HEK293 (cell line): ENCODE measurements at regions not wholly inside any gene's neighbourhood (a gene's known extent, or its start where the extent isn't known, plus 50 kb on each side); places are given as distances from the start of the nearest gene placed in this dataset.

Experiments used
- CTCF ChIA-PET: fragments of 350-600 bp; formaldehyde crosslinking; extraction: SDS; loops from one replicate; lab custom pipeline; 2021; ENCODE audit warnings: antibody characterized with exemption; lab: Yijun Ruan, JAX
- POLR2A ChIA-PET: fragments of 300-600 bp; formaldehyde crosslinking; extraction: SDS; loops from one replicate; lab custom pipeline; 2020; ENCODE audit warnings: antibody characterized with exemption, inconsistent platforms; lab: Yijun Ruan, JAX
- H3K27ac ChIP-seq: fragments of 200-500 bp; sonication (Bioruptor generic); 2 replicates; pipeline ENCODE4 v1.5.1; 2014; ENCODE audit warnings: low read depth, low read length, control low read depth, inconsistent platforms; ENCODE audit errors: extremely low read depth
- H3K36me3 ChIP-seq, 2 experiments: fragments of 200-500 bp in 1 of 2; sonication (Bioruptor generic) in 1 of 2; 1 replicate in 1 of 2; 2 replicates in 1 of 2; pipeline ENCODE4 v1.5.1; 2014 to 2017; ENCODE audit warnings: inconsistent platforms in 2 of 2, low read length in 2 of 2; ENCODE audit not compliant: control insufficient read depth in 2 of 2, insufficient read depth in 1 of 2
- H3K4me1 ChIP-seq: fragments of 200-500 bp; sonication (Bioruptor generic); 2 replicates; pipeline ENCODE4 v1.5.1; 2014; ENCODE audit warnings: mild to moderate bottlenecking, low read length, inconsistent platforms; ENCODE audit not compliant: control insufficient read depth, insufficient read depth
- H3K4me3 ChIP-seq: 2 replicates; pipeline ENCODE4 v1.5.1; 2011; ENCODE audit warnings: low read depth, mild to moderate bottlenecking, control low read depth, low read length, moderate library complexity
- H3K9me3 ChIP-seq: fragments of 200-500 bp; sonication (Bioruptor generic); 2 replicates; pipeline ENCODE4 v1.5.1; 2014; ENCODE audit warnings: low read depth, low read length, inconsistent platforms; ENCODE audit not compliant: control insufficient read depth, insufficient read depth
- BCL11A ChIP-seq: fragments of 450-650 bp; formaldehyde crosslinking; IDR thresholded peaks from 2 replicates; pipeline ENCODE4 v1.5.1; 2016; ENCODE audit warnings: low read depth, missing biosample characterization, missing genetic modification characterization
- GLI2 ChIP-seq: fragments of 450-650 bp; formaldehyde crosslinking; IDR thresholded peaks from 2 replicates; pipeline ENCODE4; 2017; ENCODE audit warnings: missing biosample characterization, missing genetic modification characterization, low read depth, borderline replicate concordance
- HOXC10 ChIP-seq: sonication (generic); formaldehyde crosslinking; IDR thresholded peaks from 2 replicates; pipeline ENCODE4 v1.8.1; 2023; ENCODE audit warnings: mild to moderate bottlenecking, missing genetic modification reagents
- MYNN ChIP-seq: fragments of 450-650 bp; formaldehyde crosslinking; IDR thresholded peaks from 2 replicates; pipeline ENCODE4 v1.5.1; 2016; ENCODE audit warnings: missing biosample characterization, missing genetic modification characterization, borderline replicate concordance
- SCRT2 ChIP-seq: fragments of 450-650 bp; formaldehyde crosslinking; IDR thresholded peaks from 2 replicates; pipeline ENCODE4 v1.5.1; 2016; ENCODE audit warnings: missing biosample characterization, missing genetic modification characterization
- YY1 ChIP-seq: fragments of 450-650 bp; formaldehyde crosslinking; IDR thresholded peaks from 2 replicates; pipeline ENCODE4 v1.5.1; 2018; ENCODE audit warnings: missing biosample characterization, missing genetic modification characterization
- ZBTB6 ChIP-seq: fragments of 450-650 bp; formaldehyde crosslinking; IDR thresholded peaks from 2 replicates; pipeline ENCODE4 v1.5.1; 2017; ENCODE audit warnings: missing biosample characterization, missing genetic modification characterization
- ZFP69B ChIP-seq: fragments of 450-650 bp; formaldehyde crosslinking; IDR thresholded peaks from 2 replicates; pipeline ENCODE4 v1.5.1; 2016; ENCODE audit warnings: missing biosample characterization, missing genetic modification characterization
- ZNF114 ChIP-seq: fragments of 450-650 bp; formaldehyde crosslinking; IDR thresholded peaks from 2 replicates; pipeline ENCODE4 v1.5.0; 2017; ENCODE audit warnings: missing biosample characterization, missing genetic modification characterization
- ZNF132 ChIP-seq: fragments of 450-650 bp; formaldehyde crosslinking; IDR thresholded peaks from 2 replicates; pipeline ENCODE4 v1.5.1; 2017; ENCODE audit warnings: missing biosample characterization, missing genetic modification characterization, borderline replicate concordance
- ZNF146 ChIP-seq: fragments of 450-650 bp; formaldehyde crosslinking; IDR thresholded peaks from 2 replicates; pipeline ENCODE4 v1.5.1; 2016; ENCODE audit warnings: missing biosample characterization, missing genetic modification characterization
- ZNF155 ChIP-seq: fragments of 450-650 bp; formaldehyde crosslinking; IDR thresholded peaks from 2 replicates; pipeline ENCODE4 v1.5.1; 2016; ENCODE audit warnings: missing biosample characterization, missing genetic modification characterization
- ZNF341 ChIP-seq: fragments of 450-650 bp; formaldehyde crosslinking; IDR thresholded peaks from 2 replicates; pipeline ENCODE4; 2016; ENCODE audit warnings: low read depth, missing biosample characterization, missing genetic modification characterization
- ZNF350 ChIP-seq: fragments of 450-650 bp; formaldehyde crosslinking; IDR thresholded peaks from 2 replicates; pipeline ENCODE4 v1.5.0; 2017; ENCODE audit warnings: missing biosample characterization, mild to moderate bottlenecking, missing genetic modification characterization
- ZNF354C ChIP-seq: fragments of 450-650 bp; formaldehyde crosslinking; IDR thresholded peaks from 2 replicates; pipeline ENCODE4 v1.5.1; 2016; ENCODE audit warnings: missing biosample characterization, missing genetic modification characterization, low read depth, borderline replicate concordance
- ZNF391 ChIP-seq: fragments of 450-650 bp; formaldehyde crosslinking; IDR thresholded peaks from 2 replicates; pipeline ENCODE4 v1.5.1; 2016; ENCODE audit warnings: low read depth, missing biosample characterization, missing genetic modification characterization, borderline replicate concordance
- ZNF48 ChIP-seq: fragments of 450-650 bp; formaldehyde crosslinking; IDR thresholded peaks from 2 replicates; pipeline ENCODE4 v1.5.1; 2016; ENCODE audit warnings: missing biosample characterization, missing genetic modification characterization
- ZNF514 ChIP-seq: fragments of 450-650 bp; formaldehyde crosslinking; IDR thresholded peaks from 2 replicates; pipeline ENCODE4 v1.5.1; 2016; ENCODE audit warnings: missing biosample characterization, missing genetic modification characterization
- ZNF521 ChIP-seq: fragments of 450-650 bp; formaldehyde crosslinking; IDR thresholded peaks from 2 replicates; pipeline ENCODE4 v1.5.1; 2017; ENCODE audit warnings: missing biosample characterization, mild to moderate bottlenecking, missing genetic modification characterization
- ZNF530 ChIP-seq: fragments of 450-650 bp; formaldehyde crosslinking; IDR thresholded peaks from 2 replicates; pipeline ENCODE4 v1.5.1; 2016; ENCODE audit warnings: low read depth, missing biosample characterization, missing genetic modification characterization
- ZNF548 ChIP-seq: fragments of 450-650 bp; formaldehyde crosslinking; IDR thresholded peaks from 2 replicates; pipeline ENCODE4 v1.5.1; 2016; ENCODE audit warnings: missing biosample characterization, missing genetic modification characterization
- ZNF580 ChIP-seq: fragments of 450-650 bp; formaldehyde crosslinking; IDR thresholded peaks from 2 replicates; pipeline ENCODE4 v1.5.1; 2016; ENCODE audit warnings: missing biosample characterization, missing genetic modification characterization
- ZNF621 ChIP-seq: fragments of 450-650 bp; formaldehyde crosslinking; IDR thresholded peaks from 2 replicates; pipeline ENCODE4 v1.5.1; 2017; ENCODE audit warnings: missing biosample characterization, missing genetic modification characterization
- ZNF658 ChIP-seq: fragments of 450-650 bp; formaldehyde crosslinking; IDR thresholded peaks from 2 replicates; pipeline ENCODE4; 2016; ENCODE audit warnings: missing biosample characterization, missing genetic modification characterization
- ZNF707 ChIP-seq: fragments of 450-650 bp; formaldehyde crosslinking; IDR thresholded peaks from 2 replicates; pipeline ENCODE4 v1.5.1; 2016; ENCODE audit warnings: missing biosample characterization, missing genetic modification characterization
- ZSCAN18 ChIP-seq: fragments of 450-650 bp; formaldehyde crosslinking; IDR thresholded peaks from 2 replicates; pipeline ENCODE4 v1.5.1; 2016; ENCODE audit warnings: missing biosample characterization, missing genetic modification characterization
- TF ChIP-seq, protein P1 (sequence below): fragments of 450-650 bp; formaldehyde crosslinking; IDR thresholded peaks from 2 replicates; pipeline ENCODE4 v1.5.1; 2016; ENCODE audit warnings: missing biosample characterization, missing genetic modification characterization, borderline replicate concordance
- TF ChIP-seq, protein P2 (sequence below): fragments of 450-650 bp; formaldehyde crosslinking; IDR thresholded peaks from 2 replicates; pipeline ENCODE4 v1.5.1; 2017; ENCODE audit warnings: missing biosample characterization, missing genetic modification characterization

DNA sequence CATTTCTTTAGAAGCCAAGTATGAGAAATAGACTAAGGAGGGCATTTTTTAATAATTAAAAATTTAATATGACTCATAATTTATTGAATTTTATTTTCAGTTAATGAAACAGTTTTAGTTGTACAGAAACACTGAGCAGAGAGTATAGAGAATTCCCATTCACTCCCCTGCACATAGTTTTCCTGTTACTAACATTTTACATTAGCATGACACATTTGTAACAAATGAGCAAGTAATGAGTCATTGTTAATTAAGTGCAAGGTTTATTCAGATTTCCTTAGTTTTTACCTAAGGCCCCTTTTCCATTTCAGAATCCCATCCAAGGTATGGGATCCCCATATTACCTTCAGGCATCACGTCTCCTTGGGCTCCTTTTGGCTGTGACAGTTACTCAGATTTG, 271.5 kb upstream of the FZD8 start (continued):
- TF ChIP-seq, protein P1, sequence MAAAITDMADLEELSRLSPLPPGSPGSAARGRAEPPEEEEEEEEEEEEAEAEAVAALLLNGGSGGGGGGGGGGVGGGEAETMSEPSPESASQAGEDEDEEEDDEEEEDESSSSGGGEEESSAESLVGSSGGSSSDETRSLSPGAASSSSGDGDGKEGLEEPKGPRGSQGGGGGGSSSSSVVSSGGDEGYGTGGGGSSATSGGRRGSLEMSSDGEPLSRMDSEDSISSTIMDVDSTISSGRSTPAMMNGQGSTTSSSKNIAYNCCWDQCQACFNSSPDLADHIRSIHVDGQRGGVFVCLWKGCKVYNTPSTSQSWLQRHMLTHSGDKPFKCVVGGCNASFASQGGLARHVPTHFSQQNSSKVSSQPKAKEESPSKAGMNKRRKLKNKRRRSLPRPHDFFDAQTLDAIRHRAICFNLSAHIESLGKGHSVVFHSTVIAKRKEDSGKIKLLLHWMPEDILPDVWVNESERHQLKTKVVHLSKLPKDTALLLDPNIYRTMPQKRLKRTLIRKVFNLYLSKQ (tag by site-specific recombination) = no peak
- TF ChIP-seq GLI2 (tag by site-specific recombination) = no peak
- no peak for TF ChIP-seq ZNF391
- TF ChIP-seq, protein P2, sequence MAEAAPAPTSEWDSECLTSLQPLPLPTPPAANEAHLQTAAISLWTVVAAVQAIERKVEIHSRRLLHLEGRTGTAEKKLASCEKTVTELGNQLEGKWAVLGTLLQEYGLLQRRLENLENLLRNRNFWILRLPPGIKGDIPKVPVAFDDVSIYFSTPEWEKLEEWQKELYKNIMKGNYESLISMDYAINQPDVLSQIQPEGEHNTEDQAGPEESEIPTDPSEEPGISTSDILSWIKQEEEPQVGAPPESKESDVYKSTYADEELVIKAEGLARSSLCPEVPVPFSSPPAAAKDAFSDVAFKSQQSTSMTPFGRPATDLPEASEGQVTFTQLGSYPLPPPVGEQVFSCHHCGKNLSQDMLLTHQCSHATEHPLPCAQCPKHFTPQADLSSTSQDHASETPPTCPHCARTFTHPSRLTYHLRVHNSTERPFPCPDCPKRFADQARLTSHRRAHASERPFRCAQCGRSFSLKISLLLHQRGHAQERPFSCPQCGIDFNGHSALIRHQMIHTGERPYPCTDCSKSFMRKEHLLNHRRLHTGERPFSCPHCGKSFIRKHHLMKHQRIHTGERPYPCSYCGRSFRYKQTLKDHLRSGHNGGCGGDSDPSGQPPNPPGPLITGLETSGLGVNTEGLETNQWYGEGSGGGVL = no peak
- no peak for TF ChIP-seq ZNF146 (tag by site-specific recombination)
- no peak for TF ChIP-seq ZNF658 (tag by site-specific recombination)
- no peak for TF ChIP-seq SCRT2
- TF ChIP-seq ZNF132 = no peak
- no peak for TF ChIP-seq ZNF48 (tag by site-specific recombination)

GRCh38 chr10:35912615-35913569, 270.8 kb upstream of the FZD8 start:
- Histone ChIP-seq H3K27ac (no peak overlapping the region), H3K9me3 (no peaks in the 10 kb centered on the region), H3K36me3 (no peaks in the 10 kb centered on the region), H3K4me3 (no peak overlapping the region), H3K4me1 (peaks cover 3% of the 10 kb centered on the region; the same call in 1 of the 2 replicates)
- ChIA-PET CTCF (no interaction called here), POLR2A (no interaction called here)
- TF ChIP-seq ZNF114 (no peak), ZNF155 (tag by site-specific recombination) (no peak), ZNF707 (no peak), ZNF341 (tag by site-specific recombination) (no peak), BCL11A (tag by site-specific recombination) (no peak), ZNF548 (tag by site-specific recombination) (no peak), ZFP69B (tag by site-specific recombination) (no peak), YY1 (tag by site-specific recombination) (no peak), ZBTB6 (tag by site-specific recombination) (no peak), ZNF514 (tag by site-specific recombination) (no peak), ZNF621 (no peak), ZNF521 (tag by site-specific recombination) (no peak), ZNF530 (no peak), ZNF354C (tag by site-specific recombination) (no peak), MYNN (no peak), ZNF350 (tag by site-specific recombination) (no peak), ZNF580 (tag by site-specific recombination) (no peak), ZSCAN18 (tag by site-specific recombination) (no peak), HOXC10 (CRISPR knock-in tag) (no peak)
